WTC11 (cell line): ENCODE measurements at regions not wholly inside any gene's neighbourhood (a gene's known extent, or its start where the extent isn't known, plus 50 kb on each side); places are given as distances from the start of the nearest gene placed in this dataset.

Experiments used
- CTCF ChIP-seq: fragments of 200-600 bp; IDR thresholded peaks from 2 replicates; pipeline ENCODE4 v1.8.0; 2022; ENCODE audit warnings: antibody characterized with exemption
- OVOL2 ChIP-seq: fragments of 250-450 bp; sonication (Bioruptor Pico); IDR thresholded peaks from 2 replicates; pipeline ENCODE4 v1.9.0; 2021; ENCODE audit warnings: mild to moderate bottlenecking, borderline replicate concordance
- SP1 ChIP-seq: sonication (generic); formaldehyde crosslinking; conservative IDR thresholded peaks from 2 replicates; pipeline ENCODE4 v1.8.1; 2022; ENCODE audit warnings: missing genetic modification reagents
- TP53 ChIP-seq: sonication (generic); formaldehyde crosslinking; IDR thresholded peaks from 2 replicates; pipeline ENCODE4 v1.8.1; 2023; ENCODE audit warnings: mild to moderate bottlenecking, missing genetic modification reagents
- ZNF532 ChIP-seq: fragments of 250-450 bp; sonication (Bioruptor Pico); IDR thresholded peaks from 2 replicates; pipeline ENCODE4 v1.9.0; 2021; ENCODE audit warnings: mild to moderate bottlenecking, borderline replicate concordance

DNA sequence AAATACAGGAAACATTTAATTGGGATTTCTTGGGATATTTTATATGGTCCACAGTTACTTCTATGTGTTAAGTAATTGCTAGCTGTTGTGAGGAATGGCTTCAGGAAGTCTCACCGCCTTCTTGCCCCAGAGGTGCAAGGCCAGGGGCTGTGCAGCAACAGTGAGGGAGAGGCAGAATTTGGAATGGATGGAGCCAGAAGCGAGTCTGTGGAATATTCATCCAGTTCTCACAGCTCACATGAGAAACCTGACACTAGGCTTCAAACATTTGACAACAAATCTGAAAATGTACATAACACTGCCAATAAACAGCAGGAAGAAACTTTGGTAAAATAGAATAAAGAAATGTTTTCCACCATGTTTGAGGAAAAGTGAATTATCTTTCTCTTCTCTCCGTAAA lies 66.5 kb downstream of the GPR6 start:
- no peak for TF ChIP-seq ZNF532
- no peak for TF ChIP-seq OVOL2 (CRISPR knock-in tag)
- TF ChIP-seq CTCF: no peak
- no peak for TF ChIP-seq SP1 (CRISPR knock-in tag)
- TF ChIP-seq TP53 (CRISPR knock-in tag): no peak
